Stomach (tissue), 8 donors: ENCODE measurements at regions not wholly inside any gene's neighbourhood (a gene's known extent, or its start where the extent isn't known, plus 50 kb on each side); places are given as distances from the start of the nearest gene placed in this dataset.

Experiments
- DNase-seq, 2 donors: peaks; one replicate each; pipeline versions ENCODE4 v3.0.0 to v3.0.0-alpha.2; 2013 to 2019
- H3K27ac ChIP-seq, 5 donors: fragments of 200-600 bp in 4 of 5; sonication (generic) in 4 of 5; one replicate each; pipeline ENCODE4 v1.5.1; 2013 to 2019; ENCODE audit warnings: mild to moderate bottlenecking in 1 of 5, moderate library complexity in 1 of 5
- H3K27me3 ChIP-seq, 3 donors: fragments of 200-600 bp; sonication (generic); one replicate each; pipeline ENCODE4 v1.5.1; 2017 to 2019; ENCODE audit warnings: mixed run types in 1 of 3
- H3K36me3 ChIP-seq, 4 donors: fragments of 200-600 bp; sonication (generic); 1 replicate in 3 of 4; 2 replicates in 1 of 4; pipeline ENCODE4 v1.5.1; 2016 to 2019
- H3K4me1 ChIP-seq, 4 donors: fragments of 200-600 bp; sonication (generic); one replicate each; pipeline ENCODE4 v1.5.1; 2016 to 2019
- H3K4me3 ChIP-seq, 4 donors: fragments of 200-600 bp; sonication (generic) in 3 of 4; one replicate each; pipeline ENCODE4 v1.5.1; 2016 to 2019; ENCODE audit warnings: mild to moderate bottlenecking in 1 of 4
- H3K9me3 ChIP-seq, 4 donors: fragments of 200-600 bp; sonication (generic); one replicate each; pipeline ENCODE4 v1.5.1; 2016 to 2019
- EP300 ChIP-seq: sonication (generic); formaldehyde crosslinking; IDR thresholded peaks from one replicate; pipeline ENCODE4 v1.6.1; 2017; ENCODE audit warnings: antibody characterized with exemption
- POLR2A ChIP-seq, 4 donors: fragments of 450-650 bp; IDR thresholded peaks; one replicate each; pipeline ENCODE4 v1.6.1; 2016; ENCODE audit warnings: antibody characterized with exemption in 4 of 4, control low read depth in 2 of 4, mild to moderate bottlenecking in 1 of 4, moderate library complexity in 1 of 4
- POLR2AphosphoS5 ChIP-seq, 3 donors: sonication (generic); formaldehyde crosslinking; IDR thresholded peaks; one replicate each; pipeline ENCODE4 v1.6.1; 2016; ENCODE audit warnings: antibody characterized with exemption in 3 of 3
- WGBS, 5 donors: extraction: QIAGEN DNeasy Blood & Tissue Kit in 3 of 5; methylation state at CpG; one replicate each; pipeline versions ENCODE4 v1.1.5 to v1.1.7; 2013 to 2018; 5-methylcytosine and 5-hydroxymethylcytosine counted together
- intact Hi-C: fragments of 100-400 bp; cut with DNase I; formaldehyde crosslinking; loops from one replicate; pipeline ENCODE4 v1.15.1; 2023; ENCODE audit warnings: low total_unique reads
- TF ChIP-seq, protein P1 (sequence below), 7 experiments: fragments of 450-650 bp in 4 of 7; fragments of 200-600 bp in 3 of 7; sonication (generic) in 3 of 7; IDR thresholded peaks; one replicate each; pipeline ENCODE4 v1.5.1; 2016 to 2019; ENCODE audit warnings: antibody characterized with exemption in 7 of 7, control low read depth in 2 of 7, mild to moderate bottlenecking in 1 of 7
- donor health status: healthy with polysubstance abuse.
- donor health status: Bipolar disorder and iron deficiency.
- donor health status: healthy.

DNA sequence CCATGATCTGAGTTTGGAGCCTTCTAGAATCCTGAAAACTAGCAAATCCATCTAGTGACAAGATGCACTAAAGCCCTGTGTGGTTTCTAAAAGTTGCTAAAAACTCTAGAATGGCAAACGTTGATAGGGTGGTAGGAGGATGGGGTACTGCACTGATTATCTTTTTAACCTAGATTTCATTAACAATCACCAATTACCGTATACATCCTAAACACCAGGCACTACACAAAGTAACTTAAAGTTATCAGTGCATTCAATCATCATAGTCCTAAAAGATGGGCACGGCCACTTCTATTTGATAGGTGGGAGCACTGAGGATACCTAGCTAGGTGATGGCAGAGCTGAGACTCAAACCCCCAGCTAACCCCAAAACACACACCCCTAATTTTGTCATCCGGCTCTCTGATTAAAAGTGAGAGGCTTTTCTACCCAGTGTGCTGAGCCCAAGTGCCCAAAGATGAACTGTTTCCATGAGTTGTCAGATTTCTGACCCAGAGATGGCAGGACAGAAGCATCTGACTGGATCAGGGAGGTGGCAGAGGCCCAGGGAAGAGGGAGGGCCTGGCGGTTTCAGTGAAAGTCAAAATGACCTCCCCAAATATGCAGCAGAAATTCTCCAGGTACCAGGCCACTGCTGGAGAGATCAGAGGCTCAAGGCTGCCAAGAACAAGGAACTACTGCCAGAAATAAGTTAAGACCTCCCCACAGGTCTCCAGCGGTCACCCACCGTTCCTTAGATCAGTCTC is 396.8 kb downstream of the SOX9 start:
- no peaks in the 10 kb centered on the region for H3K36me3 ChIP-seq
- intact Hi-C loops: no loop called here
- H3K4me3 ChIP-seq: no peak overlapping the region
- peak; percentile 38 to 42 for DNase-seq
- H3K27ac ChIP-seq: peak overlapping the region; percentile 59 to 90 (median 83)
- no peaks in the 10 kb centered on the region for H3K9me3 ChIP-seq
- TF ChIP-seq, protein P1, sequence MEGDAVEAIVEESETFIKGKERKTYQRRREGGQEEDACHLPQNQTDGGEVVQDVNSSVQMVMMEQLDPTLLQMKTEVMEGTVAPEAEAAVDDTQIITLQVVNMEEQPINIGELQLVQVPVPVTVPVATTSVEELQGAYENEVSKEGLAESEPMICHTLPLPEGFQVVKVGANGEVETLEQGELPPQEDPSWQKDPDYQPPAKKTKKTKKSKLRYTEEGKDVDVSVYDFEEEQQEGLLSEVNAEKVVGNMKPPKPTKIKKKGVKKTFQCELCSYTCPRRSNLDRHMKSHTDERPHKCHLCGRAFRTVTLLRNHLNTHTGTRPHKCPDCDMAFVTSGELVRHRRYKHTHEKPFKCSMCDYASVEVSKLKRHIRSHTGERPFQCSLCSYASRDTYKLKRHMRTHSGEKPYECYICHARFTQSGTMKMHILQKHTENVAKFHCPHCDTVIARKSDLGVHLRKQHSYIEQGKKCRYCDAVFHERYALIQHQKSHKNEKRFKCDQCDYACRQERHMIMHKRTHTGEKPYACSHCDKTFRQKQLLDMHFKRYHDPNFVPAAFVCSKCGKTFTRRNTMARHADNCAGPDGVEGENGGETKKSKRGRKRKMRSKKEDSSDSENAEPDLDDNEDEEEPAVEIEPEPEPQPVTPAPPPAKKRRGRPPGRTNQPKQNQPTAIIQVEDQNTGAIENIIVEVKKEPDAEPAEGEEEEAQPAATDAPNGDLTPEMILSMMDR (IDR thresholded peaks at IDR 0.05): no peak
- TF ChIP-seq POLR2A (IDR thresholded peaks at IDR 0.05): no peak
- no peak for TF ChIP-seq POLR2AphosphoS5 (IDR thresholded peaks at IDR 0.05)
- no peak for TF ChIP-seq EP300
- H3K4me1 ChIP-seq: peaks cover 44 to 72% (median 59%) of the 10 kb centered on the region in 4 donors
- 31 to 49% (median 40%) methylated on average over 7 of the region's 7 CpGs for WGBS, 5 donors
- H3K27me3 ChIP-seq: peaks cover 0 to 2% (median 0%) of the 10 kb centered on the region in 3 donors

DNA sequence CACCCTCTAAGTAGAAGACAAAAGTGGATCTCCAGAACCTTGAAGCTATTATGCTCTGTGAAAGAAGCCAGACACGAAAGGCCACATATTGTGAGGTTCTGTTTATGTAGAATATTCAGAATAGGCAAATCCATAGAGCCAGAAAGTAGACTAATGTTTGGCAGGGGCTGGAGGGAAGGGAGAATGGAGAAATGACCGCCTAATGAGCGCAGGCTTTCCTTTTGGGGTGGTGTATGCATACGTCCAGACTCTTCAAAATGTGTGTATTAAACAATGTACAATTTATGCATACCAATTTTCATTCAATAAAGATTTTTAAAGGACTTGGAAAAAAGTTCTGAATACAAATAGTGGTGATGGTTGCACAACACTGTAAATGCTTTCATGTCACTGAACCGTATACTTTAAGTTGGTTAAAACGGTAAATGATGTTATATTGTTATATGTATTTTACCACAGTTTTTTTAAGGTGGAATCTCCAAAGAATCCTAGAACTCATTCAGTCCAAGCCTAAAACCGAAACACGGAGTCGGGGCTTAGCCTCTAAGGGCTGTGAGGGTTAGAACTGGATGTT is 397.4 kb downstream of the SOX9 start:
- TF ChIP-seq, protein P1 (IDR thresholded peaks at IDR 0.05): no peak
- no peak for TF ChIP-seq POLR2AphosphoS5 (IDR thresholded peaks at IDR 0.05)
- no peak for TF ChIP-seq EP300
- no peak for TF ChIP-seq POLR2A (IDR thresholded peaks at IDR 0.05)
- intact Hi-C loops: no loop called here
- WGBS, 5 donors: 30 to 60% (median 45%) methylated on average over 9 of the region's 9 CpGs
- Histone ChIP-seq H3K4me3 (no peak overlapping the region), H3K9me3 (no peaks in the 10 kb centered on the region), H3K27me3 (peaks cover 0 to 2% (median 0%) of the 10 kb centered on the region in 3 donors), H3K27ac (peak overlapping the region; percentile 80 to 90 (median 83)), H3K36me3 (no peaks in the 10 kb centered on the region), H3K4me1 (peaks cover 44 to 72% (median 56%) of the 10 kb centered on the region in 4 donors)
- DNase-seq: no peak

DNA sequence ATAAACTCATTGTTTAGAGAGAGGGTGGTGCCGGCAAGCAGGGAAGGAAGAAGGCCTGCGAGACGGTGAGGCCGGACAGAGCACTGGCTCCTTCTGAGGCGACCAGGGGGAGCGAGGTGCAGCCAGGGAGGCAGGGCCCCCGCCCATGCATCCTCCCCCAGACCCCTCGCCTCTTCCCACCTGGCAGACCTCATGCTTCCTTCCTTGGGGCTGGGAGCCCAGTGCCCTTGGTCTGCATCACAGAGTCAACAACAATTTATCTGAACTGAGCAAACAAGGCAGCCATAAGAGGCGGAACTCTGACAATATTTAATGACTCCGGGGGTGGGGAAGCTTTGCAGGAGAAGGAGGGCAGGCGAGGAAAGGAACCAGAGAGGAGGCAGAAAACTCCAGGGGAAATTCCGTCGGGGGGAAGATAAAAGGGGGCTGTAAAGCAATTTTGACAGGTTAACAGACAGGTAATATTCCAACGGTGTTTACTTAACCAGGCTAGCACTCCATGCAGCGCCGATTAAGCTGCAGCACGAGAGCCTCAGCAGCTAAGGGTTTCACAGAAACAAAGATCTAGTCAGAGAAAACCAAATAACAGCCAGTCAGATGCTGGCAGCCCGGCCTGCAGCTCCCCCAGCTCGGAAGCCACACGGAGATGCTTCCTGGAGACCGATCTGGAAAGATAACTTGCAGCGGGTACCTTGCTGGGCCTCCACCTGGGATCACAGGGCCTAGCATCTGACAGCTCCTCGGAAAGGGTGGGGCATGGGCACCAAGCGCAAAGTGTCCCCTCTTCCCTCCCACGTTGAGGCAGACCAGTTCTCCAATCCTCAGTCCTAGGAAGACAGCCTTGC is 398.2 kb downstream of the SOX9 start:
- Histone ChIP-seq H3K27ac (peak overlapping the region; percentile 80 to 90 (median 83)), H3K4me1 (peaks cover 47 to 73% (median 60%) of the 10 kb centered on the region in 4 donors), H3K4me3 (peak overlapping the region in 1 of 4 donors; percentile 16), H3K36me3 (no peaks in the 10 kb centered on the region), H3K27me3 (peaks cover 0 to 2% (median 0%) of the 10 kb centered on the region in 3 donors), H3K9me3 (no peaks in the 10 kb centered on the region)
- peak; percentile 76 to 92 for DNase-seq
- WGBS, 5 donors: 19 to 44% (median 24%) methylated on average over 24 to 25 of the region's 25 CpGs
- peak in 2 of 3 donors; percentile 59 to 77 for TF ChIP-seq POLR2AphosphoS5 (IDR thresholded peaks at IDR 0.05)
- TF ChIP-seq, protein P1 (IDR thresholded peaks at IDR 0.05): no peak
- peak in 2 of 4 donors; percentile 10 to 23 for TF ChIP-seq POLR2A (IDR thresholded peaks at IDR 0.05)
- TF ChIP-seq EP300: no peak
- intact Hi-C loops: no loop called here

DNA sequence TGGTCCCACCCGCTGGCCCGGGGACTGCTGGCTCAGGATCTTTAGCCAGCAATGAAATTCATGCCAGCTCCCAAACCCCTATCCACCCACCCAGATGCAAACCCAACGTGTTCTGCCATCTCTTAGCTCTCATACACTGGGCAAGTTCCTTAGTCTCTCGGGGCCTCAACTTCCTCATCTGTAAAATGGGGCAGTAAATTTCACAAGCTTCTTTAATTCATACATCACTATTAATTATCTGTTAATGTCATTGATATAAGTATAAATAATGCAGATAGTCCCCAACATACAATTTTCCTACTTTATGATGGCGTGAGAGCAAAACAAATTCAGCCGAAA is 398.7 kb downstream of the SOX9 start:
- DNase-seq: no peak
- Histone ChIP-seq H3K27ac (peak overlapping the region; percentile 80 to 90 (median 83)), H3K4me1 (peaks cover 46 to 72% (median 57%) of the 10 kb centered on the region in 4 donors), H3K9me3 (no peaks in the 10 kb centered on the region), H3K36me3 (no peaks in the 10 kb centered on the region), H3K4me3 (peak overlapping the region in 1 of 4 donors; percentile 16), H3K27me3 (peaks cover 0 to 2% (median 0%) of the 10 kb centered on the region in 3 donors)
- TF ChIP-seq POLR2A (IDR thresholded peaks at IDR 0.05): no peak
- TF ChIP-seq POLR2AphosphoS5 (IDR thresholded peaks at IDR 0.05): no peak
- TF ChIP-seq EP300: no peak
- TF ChIP-seq, protein P1 (IDR thresholded peaks at IDR 0.05): no peak
- intact Hi-C loops: no loop called here
- 56 to 72% (median 67%) methylated on average over 6 of the region's 6 CpGs for WGBS, 5 donors
